ENCODE measurements at regions not wholly inside any gene's neighbourhood (a gene's known extent, or its start where the extent isn't known, plus 50 kb on each side); places are given as distances from the start of the nearest gene placed in this dataset.

DNA sequence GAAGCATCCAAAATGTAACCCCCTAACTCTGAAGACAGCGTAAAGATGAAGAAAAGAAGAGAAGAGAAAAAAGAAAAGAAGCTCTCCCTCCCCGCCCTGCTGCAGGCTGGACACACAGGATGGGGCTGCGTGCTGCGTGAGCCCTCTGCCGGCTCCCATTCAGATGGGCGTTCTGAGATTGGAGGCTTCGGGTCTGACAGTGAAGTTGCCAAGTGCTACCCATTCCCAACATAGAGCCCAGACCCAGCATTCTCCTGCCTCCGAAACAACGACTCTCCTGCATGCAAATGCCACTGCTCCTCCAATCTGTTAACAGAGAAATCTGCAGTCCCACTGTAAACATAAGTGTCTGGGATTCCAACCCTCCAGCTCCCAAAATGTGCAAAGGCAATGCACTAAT is 234.9 kb downstream of the BCL11A start:
- DNase-seq, result no peak

- DNase-seq, result no peak
Measured at GRCh38 chr2:60317844-60318243, 235.6 kb downstream of the BCL11A start.

DNA sequence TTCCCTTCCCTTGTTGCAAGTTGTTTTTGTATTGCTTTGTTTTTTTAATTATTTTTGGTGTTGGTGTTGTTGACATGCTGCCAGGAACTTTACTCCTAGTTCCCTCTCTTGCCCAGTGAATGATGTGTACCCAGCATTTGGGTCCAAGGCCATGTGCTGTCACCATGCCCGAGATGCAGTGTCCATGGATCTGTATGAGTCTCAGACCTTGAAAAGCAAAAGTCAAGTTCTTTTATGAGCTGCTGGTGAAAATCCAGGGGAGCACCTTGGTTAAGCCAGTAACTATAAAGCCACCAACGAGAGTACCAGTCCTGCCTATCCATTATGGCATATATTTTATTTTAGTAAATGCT is 236.4 kb downstream of the BCL11A start:
- DNase-seq, result no peak

- no peak for DNase-seq
Measured at GRCh38 chr2:60316381-60317033, 236.9 kb downstream of the BCL11A start.

DNA sequence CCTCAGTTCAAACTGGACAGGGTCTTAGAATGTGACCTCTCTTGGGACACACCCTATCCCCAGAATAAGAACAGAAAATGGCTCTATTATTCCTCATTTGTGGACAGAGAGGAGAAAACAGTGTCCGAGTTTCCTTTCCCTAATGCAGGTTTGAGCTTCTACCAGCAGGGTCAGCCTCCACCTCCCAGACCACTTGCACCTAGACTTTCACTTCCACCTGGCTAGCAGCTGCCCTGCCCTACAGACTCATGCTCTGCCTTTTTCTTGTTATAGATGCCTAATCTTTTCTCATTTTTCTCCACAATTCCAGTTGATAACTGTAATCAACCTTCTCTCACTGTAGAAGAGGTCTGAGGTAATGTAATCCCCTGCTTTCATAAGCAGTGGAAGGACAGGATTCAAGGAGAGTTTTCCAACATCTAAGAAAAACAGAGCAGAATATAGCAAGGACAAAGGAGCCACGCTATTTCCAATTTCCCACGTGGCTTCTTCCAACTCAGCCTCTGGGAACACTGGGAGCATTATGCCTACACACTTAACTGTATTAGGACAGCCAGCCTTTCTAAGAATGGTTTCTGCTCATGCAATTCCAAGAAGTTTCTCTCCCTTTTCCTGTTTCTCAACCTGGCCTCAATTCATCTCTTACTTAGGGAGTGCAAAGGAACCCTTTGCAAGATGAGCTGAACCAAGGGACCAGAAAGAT is 239.8 kb downstream of the BCL11A start:
- DNase-seq, result no peak

DNA sequence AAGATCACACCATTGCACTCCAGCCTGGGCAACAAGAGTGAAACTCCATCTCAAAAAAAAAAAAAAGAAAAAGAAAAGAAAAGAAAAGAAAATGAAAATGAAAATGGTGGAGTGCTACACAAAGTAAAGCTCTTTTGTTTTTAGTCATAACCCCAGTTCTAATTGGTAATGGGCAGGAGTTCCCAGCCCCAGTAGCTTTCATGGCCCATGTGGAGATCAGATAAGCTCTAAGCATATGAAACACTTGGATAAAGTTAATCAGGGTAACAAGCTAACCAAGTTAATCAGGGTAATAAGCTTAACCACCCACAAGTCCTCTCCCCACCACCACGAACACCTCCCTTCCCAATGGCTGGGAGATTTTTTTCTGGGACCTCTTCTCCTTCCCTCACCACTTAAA is 240.8 kb downstream of the BCL11A start:
- no peak for DNase-seq

DNA sequence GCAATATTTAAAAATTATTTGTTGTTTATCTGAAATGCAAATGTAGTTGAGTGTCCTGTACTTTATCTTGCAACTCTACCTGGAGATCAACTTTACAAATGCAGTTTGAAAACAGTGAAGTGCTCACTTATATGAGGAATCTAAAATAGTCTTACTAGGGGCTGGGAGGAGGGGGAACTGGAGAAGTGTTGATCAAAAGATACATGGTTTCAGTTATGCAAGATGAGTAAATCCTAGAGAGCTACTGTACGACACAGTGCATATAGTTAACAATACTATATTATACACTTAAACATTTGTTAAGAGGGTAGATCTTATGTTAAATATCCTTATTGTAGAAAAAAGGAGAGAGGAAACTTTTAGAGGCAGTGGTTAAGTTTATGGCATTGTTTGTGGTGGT is 241.9 kb downstream of the BCL11A start:
- no peak for DNase-seq

- no peak for DNase-seq
Measured at GRCh38 chr2:60309941-60310660, 243.4 kb downstream of the BCL11A start.

GRCh38 chr2:60309336-60309735 is 244.1 kb downstream of the BCL11A start:
- DNase-seq, result no peak

- no peak for DNase-seq
Measured at GRCh38 chr2:60306267-60306861, 247.1 kb downstream of the BCL11A start.

GRCh38 chr2:60303680-60304079 is 249.8 kb downstream of the BCL11A start:
- DNase-seq, result no peak

DNA sequence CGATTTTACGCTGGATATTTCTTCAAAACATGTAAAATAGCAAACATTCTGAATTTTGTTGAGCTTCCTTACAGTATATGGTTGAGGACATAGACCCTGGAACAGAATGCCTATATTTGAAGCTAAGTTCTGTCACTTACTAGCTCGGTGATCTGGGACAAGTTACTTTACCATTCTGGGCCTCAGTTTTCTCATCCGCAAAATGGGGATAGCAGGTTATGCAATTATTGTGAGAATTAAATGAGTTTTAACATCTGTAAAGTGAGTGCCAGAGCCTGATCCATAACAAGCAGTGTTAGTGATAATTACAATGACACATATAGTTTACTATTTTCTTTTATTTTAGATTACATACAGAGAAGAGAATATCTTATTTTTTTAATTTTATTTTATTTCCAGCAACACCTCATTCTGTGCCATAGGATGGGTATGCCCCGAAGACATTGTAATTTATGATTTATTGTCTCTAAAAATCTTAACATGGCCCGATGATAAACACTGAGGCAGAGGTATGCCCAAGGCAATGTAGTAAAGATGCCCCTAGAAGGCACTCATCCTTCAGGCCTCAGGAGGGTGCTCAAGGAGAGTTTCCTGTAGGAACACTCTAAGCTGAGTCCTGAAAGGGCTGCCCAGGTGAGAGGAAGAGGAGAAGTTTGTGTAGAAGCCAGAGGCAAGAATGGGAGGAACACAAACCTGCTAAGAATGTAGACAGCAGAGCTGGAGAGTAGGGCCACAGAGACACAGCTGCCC is 250.9 kb downstream of the BCL11A start:
- no peak for DNase-seq

GRCh38 chr2:60301726-60302125 is 251.7 kb downstream of the BCL11A start:
- DNase-seq, result no peak

GRCh38 chr2:60299179-60299578 is 254.3 kb downstream of the BCL11A start:
- DNase-seq, result no peak

DNA sequence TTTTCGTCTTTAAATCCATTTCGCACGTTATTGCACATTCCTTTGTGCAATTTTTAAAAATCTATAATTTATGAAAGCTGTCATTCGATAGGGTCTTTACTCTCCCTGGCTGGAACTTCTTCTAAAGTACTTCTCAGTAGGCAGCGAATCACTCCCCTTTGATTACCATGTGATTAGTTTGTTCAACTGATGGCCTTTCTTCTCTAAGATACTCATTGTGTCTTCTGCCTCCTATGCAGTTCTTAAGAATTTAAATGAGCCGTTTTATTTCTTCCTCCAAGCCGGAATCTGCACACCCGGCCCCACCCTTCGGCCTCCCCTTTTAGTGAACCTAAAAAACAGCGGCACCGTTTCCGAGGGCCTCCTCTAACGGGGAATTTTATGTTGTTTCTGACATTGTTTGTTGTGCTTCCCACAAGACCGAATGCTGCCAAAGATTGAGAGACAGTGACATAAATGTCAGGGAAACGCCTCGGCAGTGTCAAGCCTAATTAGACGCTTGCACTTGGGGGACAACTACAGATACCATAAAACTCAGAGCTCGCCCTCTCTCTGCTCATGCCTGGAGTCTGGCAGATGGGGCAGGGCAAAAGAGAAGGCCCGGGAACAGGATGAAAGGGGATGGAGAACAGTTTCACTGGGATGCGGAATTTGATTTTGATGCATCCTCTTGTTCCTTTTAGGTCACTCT is 255.3 kb downstream of the BCL11A start:
- no peak for DNase-seq

- DNase-seq, result no peak
Measured at GRCh38 chr2:60297296-60298005, 256.0 kb downstream of the BCL11A start.

- no peak for DNase-seq
Measured at GRCh38 chr2:60296219-60296955, 257.1 kb downstream of the BCL11A start.

GRCh38 chr2:60295636-60295962 is 257.9 kb downstream of the BCL11A start:
- DNase-seq, result no peak

DNA sequence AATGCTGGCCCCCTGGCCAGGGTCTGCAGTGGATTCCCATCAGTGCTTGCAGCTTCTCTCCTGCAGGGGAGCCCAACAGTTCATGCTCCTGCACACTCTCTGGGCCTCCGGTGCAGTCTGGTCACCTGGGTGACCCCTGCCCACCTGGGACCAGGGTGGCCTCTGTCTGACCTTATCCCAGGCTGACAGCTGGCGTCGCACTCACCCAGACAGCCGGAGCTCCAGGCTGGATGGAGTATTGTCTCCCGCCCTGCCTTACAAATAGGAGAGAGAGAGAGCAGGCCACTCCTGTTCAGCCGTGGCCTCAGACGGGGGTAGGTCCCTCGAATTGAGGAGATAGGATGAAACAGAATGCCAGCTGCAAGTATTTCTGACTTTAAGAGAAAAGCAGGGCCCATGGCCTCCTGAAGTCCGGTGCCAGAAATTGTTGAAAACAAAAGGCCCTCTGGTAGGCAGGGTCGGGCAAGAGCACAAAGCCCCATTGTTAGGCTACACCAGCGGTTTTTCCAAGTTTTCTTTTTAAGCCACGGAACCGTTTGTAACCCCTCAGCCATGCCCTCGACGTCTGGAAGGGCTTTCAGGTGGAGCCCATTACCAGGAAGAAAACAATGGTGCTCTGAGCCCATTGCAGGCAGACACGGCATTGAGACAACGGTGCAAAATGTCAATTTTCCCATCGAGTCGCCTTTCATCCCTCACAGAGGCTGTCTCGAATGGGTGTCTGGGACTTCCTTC is 258.4 kb downstream of the BCL11A start:
- no peak for DNase-seq

DNA sequence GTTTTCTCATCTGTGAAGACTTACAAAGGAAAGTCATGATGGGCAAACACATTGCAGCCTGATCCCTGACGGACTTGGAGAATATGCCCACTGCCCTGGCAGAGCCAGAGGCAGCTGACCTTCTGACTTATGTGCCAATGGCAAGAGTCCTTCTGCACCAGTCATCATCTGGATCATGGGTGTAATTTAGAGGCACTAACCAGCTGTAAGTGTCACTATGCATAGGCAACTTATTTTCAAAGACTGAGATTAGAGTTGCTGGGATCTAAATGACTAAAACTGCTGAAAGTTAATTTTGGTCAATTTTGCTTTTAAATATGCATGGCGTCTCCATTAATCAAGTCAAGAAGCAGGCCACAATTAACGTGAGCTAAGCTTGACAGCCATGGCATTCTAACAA is 261.2 kb downstream of the BCL11A start:
- DNase-seq, result no peak

DNA sequence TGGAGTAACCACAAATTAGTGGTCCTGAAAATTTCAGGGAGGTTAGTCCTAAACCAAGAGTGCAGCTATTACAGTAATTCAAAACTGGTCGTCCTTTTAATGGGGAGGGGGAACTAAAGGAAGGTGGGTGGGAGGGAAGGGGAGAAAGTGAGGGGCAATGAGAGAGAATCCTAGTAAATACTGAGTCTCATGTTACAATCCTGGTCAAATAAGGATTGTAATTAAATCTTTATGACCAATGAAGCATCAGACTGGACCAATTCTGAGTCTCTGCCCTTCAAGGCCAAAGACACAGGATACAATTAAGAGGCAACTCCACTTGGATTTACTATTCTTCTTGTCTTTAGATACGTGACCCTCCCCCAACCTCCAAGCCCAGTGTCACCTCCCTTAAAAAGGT is 262.9 kb downstream of the BCL11A start:
- no peak for DNase-seq

Data from amniotic stem cell (primary cell).